ENCODE measurements at regions not wholly inside any gene's neighbourhood (a gene's known extent, or its start where the extent isn't known, plus 50 kb on each side); places are given as distances from the start of the nearest gene placed in this dataset.
"Not testable (repeated sequence)": the region's sequence is repeated elsewhere in the genome, so short reads cannot be mapped to it uniquely, and the experiment has no call there.

GRCh38 chr12:32975122-32975521 lies 78.5 kb upstream of the PKP2 start:
- no peaks in the 10 kb centered on the region for H3K4me1 ChIP-seq (ENCODE audit: insufficient read depth)
- H3K27ac ChIP-seq = no peak overlapping the region
- no peak overlapping the region for H3K4me2 ChIP-seq
- H3K9me2 ChIP-seq (replicated peaks; ENCODE audit: insufficient read depth) = no peaks in the 10 kb centered on the region
- no peak overlapping the region for H2AFZ ChIP-seq
- H3K36me3 ChIP-seq (replicated peaks; ENCODE audit: insufficient read depth, low read depth) = no peaks in the 10 kb centered on the region
- no peak overlapping the region for H3K4me3 ChIP-seq
- H3K27me3 ChIP-seq = no peaks in the 10 kb centered on the region
- 96% methylated on average over 3 of the region's 3 CpGs for WGBS (ENCODE audit: low lambda C conversion rate, missing lambda C conversion rate)
- no peaks in the 10 kb centered on the region for H3K9me3 ChIP-seq (ENCODE audit: low read depth)
- H4K20me1 ChIP-seq (ENCODE audit: insufficient read depth, poor library complexity, severe bottlenecking) = no peaks in the 10 kb centered on the region
- TF ChIP-seq EZH2phosphoT487 (IDR thresholded peaks at IDR 0.05; ENCODE audit: low read depth, severe bottlenecking, unreplicated experiment) (no peak), EZH2 (IDR thresholded peaks at IDR 0.05; ENCODE audit: borderline replicate concordance) (no peak)
- TF ChIP-seq, protein P1, sequence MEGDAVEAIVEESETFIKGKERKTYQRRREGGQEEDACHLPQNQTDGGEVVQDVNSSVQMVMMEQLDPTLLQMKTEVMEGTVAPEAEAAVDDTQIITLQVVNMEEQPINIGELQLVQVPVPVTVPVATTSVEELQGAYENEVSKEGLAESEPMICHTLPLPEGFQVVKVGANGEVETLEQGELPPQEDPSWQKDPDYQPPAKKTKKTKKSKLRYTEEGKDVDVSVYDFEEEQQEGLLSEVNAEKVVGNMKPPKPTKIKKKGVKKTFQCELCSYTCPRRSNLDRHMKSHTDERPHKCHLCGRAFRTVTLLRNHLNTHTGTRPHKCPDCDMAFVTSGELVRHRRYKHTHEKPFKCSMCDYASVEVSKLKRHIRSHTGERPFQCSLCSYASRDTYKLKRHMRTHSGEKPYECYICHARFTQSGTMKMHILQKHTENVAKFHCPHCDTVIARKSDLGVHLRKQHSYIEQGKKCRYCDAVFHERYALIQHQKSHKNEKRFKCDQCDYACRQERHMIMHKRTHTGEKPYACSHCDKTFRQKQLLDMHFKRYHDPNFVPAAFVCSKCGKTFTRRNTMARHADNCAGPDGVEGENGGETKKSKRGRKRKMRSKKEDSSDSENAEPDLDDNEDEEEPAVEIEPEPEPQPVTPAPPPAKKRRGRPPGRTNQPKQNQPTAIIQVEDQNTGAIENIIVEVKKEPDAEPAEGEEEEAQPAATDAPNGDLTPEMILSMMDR (IDR thresholded peaks at IDR 0.05; ENCODE audit: poor library complexity) = no peak
- DNase-seq (ENCODE audit: low spot score) = no peak
- H3K79me2 ChIP-seq = no peaks in the 10 kb centered on the region

GRCh38 chr12:32970465-32971110 lies 74.0 kb upstream of the PKP2 start:
- no peak for TF ChIP-seq EZH2phosphoT487 (IDR thresholded peaks at IDR 0.05; ENCODE audit: low read depth, severe bottlenecking, unreplicated experiment)
- Histone ChIP-seq H2AFZ (no peak overlapping the region), H3K36me3 (replicated peaks; ENCODE audit: insufficient read depth, low read depth) (no peaks in the 10 kb centered on the region), H3K27me3 (no peaks in the 10 kb centered on the region), H4K20me1 (ENCODE audit: insufficient read depth, poor library complexity, severe bottlenecking) (no peaks in the 10 kb centered on the region), H3K79me2 (no peaks in the 10 kb centered on the region), H3K4me3 (no peak overlapping the region), H3K4me2 (no peak overlapping the region), H3K4me1 (ENCODE audit: insufficient read depth) (no peaks in the 10 kb centered on the region), H3K27ac (no peak overlapping the region), H3K9me3 (ENCODE audit: low read depth) (no peaks in the 10 kb centered on the region), H3K9me2 (replicated peaks; ENCODE audit: insufficient read depth) (no peaks in the 10 kb centered on the region)
- WGBS (ENCODE audit: low lambda C conversion rate, missing lambda C conversion rate) = 86% methylated on average over 6 of the region's 6 CpGs
- DNase-seq (ENCODE audit: low spot score) = no peak

GRCh38 chr12:32964981-32965585 lies 68.5 kb upstream of the PKP2 start:
- H3K27ac ChIP-seq = no peak overlapping the region
- H4K20me1 ChIP-seq (ENCODE audit: insufficient read depth, poor library complexity, severe bottlenecking) = no peaks in the 10 kb centered on the region
- no peaks in the 10 kb centered on the region for H3K9me3 ChIP-seq (ENCODE audit: low read depth)
- H3K9me2 ChIP-seq (replicated peaks; ENCODE audit: insufficient read depth) = no peaks in the 10 kb centered on the region
- WGBS (ENCODE audit: low lambda C conversion rate, missing lambda C conversion rate) = 89% methylated on average over 9 of the region's 9 CpGs
- H3K36me3 ChIP-seq (replicated peaks; ENCODE audit: insufficient read depth, low read depth) = no peaks in the 10 kb centered on the region
- no peaks in the 10 kb centered on the region for H3K79me2 ChIP-seq
- TF ChIP-seq EZH2 (IDR thresholded peaks at IDR 0.05; ENCODE audit: borderline replicate concordance) (no peak), EZH2phosphoT487 (IDR thresholded peaks at IDR 0.05; ENCODE audit: low read depth, severe bottlenecking, unreplicated experiment) (no peak)
- TF ChIP-seq, protein P1 (IDR thresholded peaks at IDR 0.05; ENCODE audit: poor library complexity) = no peak
- H3K4me1 ChIP-seq (ENCODE audit: insufficient read depth) = no peaks in the 10 kb centered on the region
- DNase-seq (ENCODE audit: low spot score) = no peak
- no peaks in the 10 kb centered on the region for H3K27me3 ChIP-seq
- no peak overlapping the region for H2AFZ ChIP-seq
- H3K4me2 ChIP-seq = no peak overlapping the region
- no peak overlapping the region for H3K4me3 ChIP-seq

DNA sequence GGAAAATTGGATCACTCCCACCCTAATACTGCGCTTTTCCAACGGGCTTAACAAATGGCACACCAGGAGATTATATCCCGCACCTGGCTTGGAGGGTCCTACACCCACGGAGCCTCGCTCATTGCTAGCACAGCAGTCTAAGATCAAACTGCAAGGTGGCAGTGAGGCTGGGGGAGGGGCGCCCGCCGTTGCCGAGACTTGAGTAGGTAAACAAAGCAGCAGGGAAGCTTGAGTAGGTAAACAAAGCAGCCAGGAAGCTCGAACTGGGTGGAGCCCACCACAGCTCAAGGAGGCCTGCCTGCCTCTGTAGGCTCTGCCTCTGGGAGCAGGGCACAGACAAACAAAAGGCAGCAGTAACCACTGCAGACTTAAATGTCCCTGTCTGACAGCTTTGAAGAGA lies 59.8 kb upstream of the PKP2 start:
- 85% methylated on average over 10 of the region's 10 CpGs for WGBS (ENCODE audit: low lambda C conversion rate, missing lambda C conversion rate)

More for the DNA sequence above, 59.8 kb upstream of the PKP2 start:
- not testable (repeated sequence) for DNase-seq (ENCODE audit: low spot score); H3K36me3 ChIP-seq (replicated peaks; ENCODE audit: insufficient read depth, low read depth); H3K9me3 ChIP-seq (ENCODE audit: low read depth); H3K9me2 ChIP-seq (replicated peaks; ENCODE audit: insufficient read depth); H3K4me1 ChIP-seq (ENCODE audit: insufficient read depth); H3K27ac ChIP-seq; H2AFZ ChIP-seq; H4K20me1 ChIP-seq (ENCODE audit: insufficient read depth, poor library complexity, severe bottlenecking); H3K27me3 ChIP-seq; H3K4me2 ChIP-seq; H3K4me3 ChIP-seq; H3K79me2 ChIP-seq

Data from hepatocyte (in vitro differentiated cells).